Caco-2 (cell line): ENCODE measurements at regions not wholly inside any gene's neighbourhood (a gene's known extent, or its start where the extent isn't known, plus 50 kb on each side); places are given as distances from the start of the nearest gene placed in this dataset.

Experiments
- BruUV-seq: library from RNA; stranded (reverse); fragments of 400-500 nt; replicated peaks from 2 replicates; lab custom pipeline; 2021; lab: Mats Ljungman, UMichigan
- CTCF ChIA-PET: fragments of 300-600 bp; sonication (Branson Sonifier 250); formaldehyde crosslinking; loops from one replicate; lab custom pipeline; 2022; ENCODE audit warnings: antibody characterized with exemption; lab: Charles Lee
- POLR2A ChIA-PET: fragments of 300-600 bp; sonication (Branson Sonifier 250); formaldehyde crosslinking; loops from one replicate; lab custom pipeline; 2022; ENCODE audit warnings: antibody characterized with exemption; lab: Charles Lee
- DNase-seq, 2 experiments: peaks; one replicate each; pipeline versions ENCODE4 v3.0.0 to v3.0.0-alpha.2; 2020 to 2022
- H3K27me3 ChIP-seq: replicated peaks from 2 replicates; pipeline ENCODE4 v1.6.0; 2011; ENCODE audit warnings: low read length; ENCODE audit not compliant: control insufficient read depth, insufficient read depth
- H3K36me3 ChIP-seq: 2 replicates; pipeline ENCODE4 v1.5.1; 2011; ENCODE audit warnings: low read length; ENCODE audit not compliant: control insufficient read depth, insufficient read depth
- H3K4me1 ChIP-seq: fragments of 250-450 bp; sonication (Bioruptor Pico); 2 replicates; pipeline ENCODE4 v1.5.1; 2020; ENCODE audit warnings: mild to moderate bottlenecking
- H3K4me3 ChIP-seq: 2 replicates; pipeline ENCODE4 v1.5.1; 2011; ENCODE audit warnings: low read depth, mild to moderate bottlenecking, control low read depth, low read length
- H3K9me3 ChIP-seq: fragments of 250-450 bp; sonication (Bioruptor Pico); 2 replicates; pipeline ENCODE4 v1.5.1; 2020; ENCODE audit warnings: mild to moderate bottlenecking, moderate library complexity
- H3K27ac Mint-ChIP-seq: one replicate; pipeline ENCODE4 v1.8.0; 2022; ENCODE audit warnings: mixed read lengths; ENCODE audit not compliant: unreplicated experiment
- H3K27me3 Mint-ChIP-seq: one replicate; pipeline ENCODE4 v1.8.0; 2022; ENCODE audit warnings: mixed read lengths; ENCODE audit not compliant: insufficient read depth, unreplicated experiment
- H3K36me3 Mint-ChIP-seq: one replicate; pipeline ENCODE4 v1.8.0; 2022; ENCODE audit warnings: mild to moderate bottlenecking, mixed read lengths; ENCODE audit not compliant: insufficient read depth, unreplicated experiment
- H3K4me1 Mint-ChIP-seq: one replicate; pipeline ENCODE4 v1.8.0; 2022; ENCODE audit warnings: low read depth, mixed read lengths; ENCODE audit not compliant: unreplicated experiment
- H3K4me3 Mint-ChIP-seq: one replicate; pipeline ENCODE4 v1.8.0; 2022; ENCODE audit warnings: mild to moderate bottlenecking, moderate library complexity, mixed read lengths; ENCODE audit not compliant: unreplicated experiment
- H3K9me3 Mint-ChIP-seq: one replicate; pipeline ENCODE4 v1.8.0; 2022; ENCODE audit warnings: mixed read lengths; ENCODE audit not compliant: unreplicated experiment
- intact Hi-C: fragments of 100-400 bp; cut with micrococcal nuclease; formaldehyde crosslinking; loops from one replicate; pipeline ENCODE4 v1.10.0; 2022; ENCODE audit not compliant: unreplicated experiment
- TF ChIP-seq, protein P1 (sequence below), 2 experiments: fragments of 200-600 bp in 1 of 2; IDR thresholded peaks; 1 replicate in 1 of 2; 2 replicates in 1 of 2; pipeline versions ENCODE4 v1.5.1 to v1.8.0; 2011 to 2022; ENCODE audit warnings: antibody characterized with exemption in 1 of 2, control low read depth in 1 of 2, inconsistent platforms in 1 of 2, low read depth in 1 of 2, low read length in 1 of 2, mild to moderate bottlenecking in 1 of 2, moderate library complexity in 1 of 2; ENCODE audit not compliant: insufficient read depth in 1 of 2, severe bottlenecking in 1 of 2, unreplicated experiment in 1 of 2

DNA sequence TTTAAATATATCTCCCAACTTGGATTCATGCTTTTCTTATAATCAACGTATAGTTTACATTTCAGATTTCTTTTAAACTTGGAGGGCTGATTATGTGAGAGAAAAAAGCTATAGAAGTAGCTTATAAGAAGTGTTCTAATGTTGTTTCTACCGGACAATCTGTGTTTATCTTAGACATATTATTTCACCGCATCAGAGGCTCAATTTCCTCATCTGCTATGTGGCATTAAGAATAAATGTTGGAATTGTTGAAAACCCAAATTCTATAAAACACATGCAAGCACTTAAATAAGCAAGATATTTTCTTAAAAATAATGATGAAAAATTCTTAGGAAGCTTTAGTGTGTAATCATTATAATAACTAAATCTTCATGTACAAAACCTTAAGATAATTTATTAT lies 407.9 kb downstream of the HRH4 start:
- TF ChIP-seq, protein P1, sequence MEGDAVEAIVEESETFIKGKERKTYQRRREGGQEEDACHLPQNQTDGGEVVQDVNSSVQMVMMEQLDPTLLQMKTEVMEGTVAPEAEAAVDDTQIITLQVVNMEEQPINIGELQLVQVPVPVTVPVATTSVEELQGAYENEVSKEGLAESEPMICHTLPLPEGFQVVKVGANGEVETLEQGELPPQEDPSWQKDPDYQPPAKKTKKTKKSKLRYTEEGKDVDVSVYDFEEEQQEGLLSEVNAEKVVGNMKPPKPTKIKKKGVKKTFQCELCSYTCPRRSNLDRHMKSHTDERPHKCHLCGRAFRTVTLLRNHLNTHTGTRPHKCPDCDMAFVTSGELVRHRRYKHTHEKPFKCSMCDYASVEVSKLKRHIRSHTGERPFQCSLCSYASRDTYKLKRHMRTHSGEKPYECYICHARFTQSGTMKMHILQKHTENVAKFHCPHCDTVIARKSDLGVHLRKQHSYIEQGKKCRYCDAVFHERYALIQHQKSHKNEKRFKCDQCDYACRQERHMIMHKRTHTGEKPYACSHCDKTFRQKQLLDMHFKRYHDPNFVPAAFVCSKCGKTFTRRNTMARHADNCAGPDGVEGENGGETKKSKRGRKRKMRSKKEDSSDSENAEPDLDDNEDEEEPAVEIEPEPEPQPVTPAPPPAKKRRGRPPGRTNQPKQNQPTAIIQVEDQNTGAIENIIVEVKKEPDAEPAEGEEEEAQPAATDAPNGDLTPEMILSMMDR (IDR thresholded peaks at IDR 0.05; ENCODE audit: insufficient read depth in 1 of 2, low read depth in 1 of 2, low read length in 1 of 2, severe bottlenecking in 1 of 2, unreplicated experiment in 1 of 2), result no peak
- H3K9me3 ChIP-seq, result no peaks in the 10 kb centered on the region
- H3K27me3 Mint-ChIP-seq, result no peaks in the 10 kb centered on the region
- H3K4me1 Mint-ChIP-seq, result no peaks in the 10 kb centered on the region
- CTCF ChIA-PET, result no interaction called here
- no peaks in the 10 kb centered on the region for H3K4me1 ChIP-seq
- no peak overlapping the region for H3K4me3 ChIP-seq
- H3K36me3 ChIP-seq, result no peaks in the 10 kb centered on the region
- intact Hi-C loops, result no loop called here
- H3K36me3 Mint-ChIP-seq, result no peaks in the 10 kb centered on the region
- no peaks in the 10 kb centered on the region for H3K9me3 Mint-ChIP-seq
- H3K27me3 ChIP-seq, result no peaks in the 10 kb centered on the region
- no peak overlapping the region for H3K4me3 Mint-ChIP-seq
- H3K27ac Mint-ChIP-seq, result no peak overlapping the region
- DNase-seq, result no peak
- POLR2A ChIA-PET, result interaction anchor here (0.6 kb wide), 1 partner anchor 256 kb away, joined by 3 read pairs; no protein-coding TSS in a partner anchor
- no TSS peak for BruUV-seq

DNA sequence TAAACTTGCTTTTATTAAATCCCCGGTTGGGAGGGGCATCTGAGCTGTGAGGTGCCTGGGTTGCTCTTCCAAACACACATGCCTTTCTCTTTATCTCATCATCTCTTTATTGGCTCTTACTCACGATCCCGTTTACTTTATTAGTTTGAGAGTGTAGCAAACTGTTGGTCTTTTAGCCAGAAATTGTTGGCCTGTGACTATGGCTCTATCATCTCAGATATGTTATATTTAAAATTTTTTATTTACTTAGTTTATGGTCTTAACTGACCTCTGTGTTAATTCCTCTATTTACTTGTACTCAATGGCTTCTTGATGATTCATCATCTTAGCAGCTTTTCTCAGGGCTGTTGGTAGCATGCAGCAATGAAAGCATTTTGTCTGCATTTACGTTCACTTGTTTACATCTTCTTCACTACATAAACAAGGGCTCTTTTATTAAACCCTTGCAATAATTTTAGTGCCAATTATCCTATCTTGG lies 408.4 kb downstream of the HRH4 start:
- BruUV-seq, result no TSS peak
- POLR2A ChIA-PET, result interaction anchor here (0.6 kb wide), 1 partner anchor 257 kb away, joined by 3 read pairs; no protein-coding TSS in a partner anchor
- no peak for DNase-seq
- H3K27me3 Mint-ChIP-seq, result no peaks in the 10 kb centered on the region
- no peaks in the 10 kb centered on the region for H3K36me3 Mint-ChIP-seq
- H3K4me1 Mint-ChIP-seq, result no peaks in the 10 kb centered on the region
- CTCF ChIA-PET, result no interaction called here
- Histone ChIP-seq H3K36me3 (no peaks in the 10 kb centered on the region), H3K27me3 (no peaks in the 10 kb centered on the region), H3K9me3 (no peaks in the 10 kb centered on the region), H3K4me1 (no peaks in the 10 kb centered on the region), H3K4me3 (no peak overlapping the region)
- intact Hi-C loops, result no loop called here
- no peak overlapping the region for H3K27ac Mint-ChIP-seq
- H3K4me3 Mint-ChIP-seq, result no peak overlapping the region
- TF ChIP-seq, protein P1 (IDR thresholded peaks at IDR 0.05; ENCODE audit: insufficient read depth in 1 of 2, low read depth in 1 of 2, low read length in 1 of 2, severe bottlenecking in 1 of 2, unreplicated experiment in 1 of 2), result no peak
- H3K9me3 Mint-ChIP-seq, result no peaks in the 10 kb centered on the region

DNA sequence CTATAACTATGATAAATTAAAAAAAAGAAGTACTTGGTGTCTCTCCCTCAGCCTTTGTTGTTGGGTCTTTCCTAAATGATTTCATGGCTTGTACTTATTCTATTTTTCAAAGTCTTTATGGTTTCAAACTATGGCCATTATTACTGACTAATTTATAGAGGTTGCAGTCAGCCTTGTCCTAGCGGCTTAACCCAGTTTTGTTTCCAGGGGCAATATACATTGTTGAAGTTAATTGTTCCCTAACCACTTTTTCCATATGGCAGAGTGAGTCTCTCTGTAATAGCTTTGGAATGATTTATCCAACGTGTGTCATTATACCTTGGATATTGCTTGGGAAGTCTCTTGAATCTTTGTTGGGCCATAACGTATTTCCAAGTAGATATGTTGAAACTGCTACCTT lies 408.8 kb downstream of the HRH4 start:
- intact Hi-C loops, result no loop called here
- no peaks in the 10 kb centered on the region for H3K9me3 Mint-ChIP-seq
- DNase-seq, result no peak
- H3K4me3 ChIP-seq, result no peak overlapping the region
- no peaks in the 10 kb centered on the region for H3K27me3 ChIP-seq
- CTCF ChIA-PET, result no interaction called here
- TF ChIP-seq, protein P1 (IDR thresholded peaks at IDR 0.05; ENCODE audit: insufficient read depth in 1 of 2, low read depth in 1 of 2, low read length in 1 of 2, severe bottlenecking in 1 of 2, unreplicated experiment in 1 of 2), result no peak
- no peak overlapping the region for H3K4me3 Mint-ChIP-seq
- POLR2A ChIA-PET, result no interaction called here
- H3K27me3 Mint-ChIP-seq, result no peaks in the 10 kb centered on the region
- no peaks in the 10 kb centered on the region for H3K36me3 Mint-ChIP-seq
- H3K4me1 Mint-ChIP-seq, result no peaks in the 10 kb centered on the region
- BruUV-seq, result no TSS peak
- no peaks in the 10 kb centered on the region for H3K36me3 ChIP-seq
- no peaks in the 10 kb centered on the region for H3K9me3 ChIP-seq
- no peaks in the 10 kb centered on the region for H3K4me1 ChIP-seq
- no peak overlapping the region for H3K27ac Mint-ChIP-seq
